Neutrophil (primary cell): ENCODE measurements at regions not wholly inside any gene's neighbourhood (a gene's known extent, or its start where the extent isn't known, plus 50 kb on each side); places are given as distances from the start of the nearest gene placed in this dataset.

Source experiments
- H3K27ac ChIP-seq: fragments of 200-600 bp; sonication (generic); 2 replicates; pipeline ENCODE4 v1.5.1; 2016; ENCODE audit warnings: mild to moderate bottlenecking, moderate library complexity
- H3K27me3 ChIP-seq: fragments of 200-600 bp; sonication (generic); 2 replicates; pipeline ENCODE4 v1.6.0; 2016; ENCODE audit warnings: mild to moderate bottlenecking
- H3K36me3 ChIP-seq: fragments of 200-600 bp; sonication (generic); 2 replicates; pipeline ENCODE4 v1.5.1; 2017
- H3K4me1 ChIP-seq, 2 experiments: fragments of 200-600 bp in 1 of 2; sonication (generic) in 1 of 2; 1 replicate in 1 of 2; 2 replicates in 1 of 2; pipeline versions ENCODE4 v1.5.1 to v1.6.1; 2013 to 2016; ENCODE audit warnings: low read depth in 1 of 2, low read length in 1 of 2, mild to moderate bottlenecking in 1 of 2, moderate library complexity in 1 of 2; ENCODE audit not compliant: control insufficient read depth in 1 of 2, insufficient read depth in 1 of 2
- H3K4me3 ChIP-seq, 2 experiments: fragments of 200-600 bp in 1 of 2; sonication (generic) in 1 of 2; 1 replicate in 1 of 2; 2 replicates in 1 of 2; pipeline ENCODE4 v1.5.1; 2013 to 2016; ENCODE audit warnings: low read depth in 1 of 2, low read length in 1 of 2, mild to moderate bottlenecking in 1 of 2, moderate library complexity in 1 of 2
- H3K9me3 ChIP-seq: fragments of 200-600 bp; sonication (generic); 2 replicates; pipeline ENCODE4 v1.5.1; 2016
- TF ChIP-seq, protein P1 (sequence below): fragments of 200-600 bp; sonication (generic); IDR thresholded peaks from 2 replicates; pipeline ENCODE4 v1.5.1; 2016; ENCODE audit warnings: antibody characterized with exemption

DNA sequence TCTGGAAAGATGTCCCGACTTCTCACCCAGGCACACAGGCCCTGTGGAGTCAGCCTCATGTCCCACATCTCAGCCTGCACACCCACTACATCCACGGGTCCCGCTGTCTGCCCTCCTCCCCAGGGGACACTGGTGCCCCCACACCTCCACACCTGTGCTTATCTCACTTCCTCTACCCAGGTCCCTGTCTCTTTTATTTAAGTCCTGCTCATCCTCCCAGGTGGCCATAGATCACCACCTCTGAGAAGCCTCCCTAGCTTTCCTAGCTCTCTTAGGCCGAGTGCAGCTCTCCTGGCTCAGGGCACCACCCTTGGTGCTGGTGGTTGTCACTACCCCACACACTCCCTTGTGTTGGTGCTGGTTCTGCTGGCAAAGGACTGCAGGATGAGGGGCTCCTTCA lies 143.6 kb upstream of the PITX1 start:
- H3K27me3 ChIP-seq: peaks cover 20% of the 10 kb centered on the region

DNA sequence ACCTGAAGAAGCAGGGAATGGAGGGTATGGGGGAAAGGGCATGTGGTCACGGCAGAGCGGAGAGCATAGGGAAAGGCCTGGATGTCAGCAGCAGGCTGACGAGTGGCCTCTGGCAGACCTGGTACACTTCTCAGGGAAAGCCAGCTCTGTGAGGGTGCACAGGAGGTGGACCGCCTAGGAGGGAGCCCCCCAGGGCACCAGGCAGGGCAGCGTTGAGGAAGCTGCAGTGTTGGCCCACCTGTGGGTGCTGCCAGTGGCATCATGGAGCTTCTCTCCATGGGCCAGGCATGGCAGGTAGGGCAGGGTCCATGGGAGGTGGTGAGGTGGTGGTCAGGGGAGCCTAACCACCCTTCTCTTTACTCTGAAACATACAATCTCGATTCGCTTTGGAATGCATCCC lies 143.0 kb upstream of the PITX1 start:
- H3K36me3 ChIP-seq: no peaks in the 10 kb centered on the region
- H3K9me3 ChIP-seq: no peaks in the 10 kb centered on the region
- H3K27me3 ChIP-seq: peaks cover 26% of the 10 kb centered on the region
- TF ChIP-seq, protein P1, sequence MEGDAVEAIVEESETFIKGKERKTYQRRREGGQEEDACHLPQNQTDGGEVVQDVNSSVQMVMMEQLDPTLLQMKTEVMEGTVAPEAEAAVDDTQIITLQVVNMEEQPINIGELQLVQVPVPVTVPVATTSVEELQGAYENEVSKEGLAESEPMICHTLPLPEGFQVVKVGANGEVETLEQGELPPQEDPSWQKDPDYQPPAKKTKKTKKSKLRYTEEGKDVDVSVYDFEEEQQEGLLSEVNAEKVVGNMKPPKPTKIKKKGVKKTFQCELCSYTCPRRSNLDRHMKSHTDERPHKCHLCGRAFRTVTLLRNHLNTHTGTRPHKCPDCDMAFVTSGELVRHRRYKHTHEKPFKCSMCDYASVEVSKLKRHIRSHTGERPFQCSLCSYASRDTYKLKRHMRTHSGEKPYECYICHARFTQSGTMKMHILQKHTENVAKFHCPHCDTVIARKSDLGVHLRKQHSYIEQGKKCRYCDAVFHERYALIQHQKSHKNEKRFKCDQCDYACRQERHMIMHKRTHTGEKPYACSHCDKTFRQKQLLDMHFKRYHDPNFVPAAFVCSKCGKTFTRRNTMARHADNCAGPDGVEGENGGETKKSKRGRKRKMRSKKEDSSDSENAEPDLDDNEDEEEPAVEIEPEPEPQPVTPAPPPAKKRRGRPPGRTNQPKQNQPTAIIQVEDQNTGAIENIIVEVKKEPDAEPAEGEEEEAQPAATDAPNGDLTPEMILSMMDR: no peak
- no peak overlapping the region for H3K27ac ChIP-seq
- H3K4me1 ChIP-seq: no peaks in the 10 kb centered on the region
- H3K4me3 ChIP-seq: no peak overlapping the region

More for the DNA sequence above, 143.6 kb upstream of the PITX1 start:
- Histone ChIP-seq H3K27ac (no peak overlapping the region), H3K4me3 (no peak overlapping the region), H3K4me1 (no peaks in the 10 kb centered on the region), H3K9me3 (no peaks in the 10 kb centered on the region), H3K36me3 (no peaks in the 10 kb centered on the region)
- TF ChIP-seq, protein P1: no peak

DNA sequence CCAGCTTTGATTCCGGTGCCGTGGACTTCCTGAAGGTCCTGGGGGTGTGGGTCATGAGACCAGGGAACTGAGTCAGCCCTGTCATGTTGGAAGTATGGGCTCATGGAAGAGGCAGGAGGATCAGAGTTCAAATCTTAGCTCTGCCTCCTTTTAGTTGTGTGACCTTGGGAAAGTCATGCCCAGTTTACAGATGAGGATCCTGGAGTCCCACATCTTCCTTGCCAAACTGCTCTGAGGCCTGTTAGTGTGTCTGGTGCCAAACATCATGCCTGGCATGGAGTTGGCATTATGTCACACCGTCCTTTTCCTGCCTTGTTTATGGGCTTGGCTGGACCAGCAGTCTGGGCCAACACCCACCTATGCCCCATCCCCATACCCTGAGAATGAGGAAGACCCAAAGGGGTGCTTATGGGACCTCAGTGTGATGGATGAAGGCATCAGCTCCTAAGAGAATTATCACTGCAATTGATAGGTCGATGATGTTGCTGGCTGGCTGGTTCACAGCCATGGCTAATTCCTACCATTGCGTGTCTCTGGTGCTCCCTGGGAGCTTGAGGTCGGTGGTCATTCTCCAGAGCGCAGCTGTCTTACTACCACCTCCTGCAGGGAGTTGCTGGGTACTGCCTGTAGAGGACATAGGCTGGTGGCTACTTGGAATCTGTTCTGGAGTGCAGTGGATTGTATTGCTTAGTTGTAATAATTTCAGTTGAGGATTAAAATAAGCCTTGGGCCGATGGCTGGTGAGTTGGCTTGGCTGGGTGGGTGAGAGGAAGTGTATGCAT lies 140.5 kb upstream of the PITX1 start:
- Histone ChIP-seq H3K4me3 (no peak overlapping the region), H3K9me3 (no peaks in the 10 kb centered on the region), H3K36me3 (no peaks in the 10 kb centered on the region), H3K27me3 (peaks cover 49% of the 10 kb centered on the region), H3K4me1 (no peaks in the 10 kb centered on the region), H3K27ac (no peak overlapping the region)
- TF ChIP-seq, protein P1: no peak

- Histone ChIP-seq H3K27ac (no peak overlapping the region), H3K36me3 (no peaks in the 10 kb centered on the region), H3K4me1 (no peaks in the 10 kb centered on the region), H3K9me3 (no peaks in the 10 kb centered on the region), H3K27me3 (peaks cover 57% of the 10 kb centered on the region), H3K4me3 (no peak overlapping the region)
- TF ChIP-seq, protein P1: no peak
Measured at GRCh38 chr5:135173662-135174290, 139.7 kb upstream of the PITX1 start.

DNA sequence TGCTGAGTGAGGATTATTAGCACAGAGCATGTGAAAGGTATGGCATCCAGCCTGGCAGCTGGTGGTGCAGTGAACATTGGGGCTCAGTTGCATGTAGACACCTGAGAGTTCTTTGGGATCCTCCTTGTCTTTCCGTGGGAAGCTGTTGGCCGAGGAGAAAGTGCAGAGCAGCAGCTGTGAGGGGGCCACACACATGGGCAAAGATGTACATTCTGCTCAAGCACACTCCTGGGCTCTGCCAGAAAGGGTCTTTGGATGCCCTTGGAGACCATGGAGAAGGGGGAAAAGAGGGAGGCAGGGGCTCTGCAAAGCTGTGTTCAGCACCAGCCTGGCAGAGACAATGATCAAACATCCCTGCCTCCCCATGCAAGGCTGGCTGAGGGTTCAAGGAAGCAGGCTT lies 138.7 kb upstream of the PITX1 start:
- Histone ChIP-seq H3K27ac (no peak overlapping the region), H3K27me3 (peaks cover 67% of the 10 kb centered on the region), H3K4me3 (no peak overlapping the region), H3K4me1 (no peaks in the 10 kb centered on the region), H3K9me3 (no peaks in the 10 kb centered on the region), H3K36me3 (no peaks in the 10 kb centered on the region)
- TF ChIP-seq, protein P1: no peak
